Activated CD8-positive, alpha-beta T cell treated with anti-CD3 and anti-CD28 coated beads, Interleukin-2, amount 10 ng/mL, durations not matched to agents 7 days and 5 days (primary cell): ENCODE measurements at regions not wholly inside any gene's neighbourhood (a gene's known extent, or its start where the extent isn't known, plus 50 kb on each side); places are given as distances from the start of the nearest gene placed in this dataset.
"Not testable (repeated sequence)": the region's sequence is repeated elsewhere in the genome, so short reads cannot be mapped to it uniquely, and the experiment has no call there.

Source experiments
- ATAC-seq: fragments of 150-1000 bp; cut with Tn5 transposase; one replicate; pipeline ENCODE4 v1.10.0; 2021; ENCODE audit warnings: moderate library complexity
- CTCF ChIA-PET: fragments of 350-600 bp; sonication (Branson Sonifier 250); formaldehyde crosslinking; loops from one replicate; lab custom pipeline; 2021; ENCODE audit warnings: antibody characterized with exemption; lab: Charles Lee
- POLR2A ChIA-PET: fragments of 350-600 bp; sonication (Branson Sonifier 250); formaldehyde crosslinking; loops from one replicate; lab custom pipeline; 2021; ENCODE audit warnings: antibody characterized with exemption; lab: Charles Lee
- DNase-seq: peaks from one replicate; pipeline ENCODE4 v3.0.0-alpha.2; 2020
- H3K27ac Mint-ChIP-seq: one replicate; pipeline ENCODE4 v1.8.0; 2021; ENCODE audit warnings: mild to moderate bottlenecking, mixed read lengths
- H3K27me3 Mint-ChIP-seq: one replicate; pipeline ENCODE4 v1.8.0; 2021; ENCODE audit warnings: low read depth, mixed read lengths
- H3K36me3 Mint-ChIP-seq: one replicate; pipeline ENCODE4 v1.8.0; 2021; ENCODE audit warnings: low read depth, mixed read lengths
- H3K4me1 Mint-ChIP-seq: one replicate; pipeline ENCODE4 v1.8.0; 2021; ENCODE audit warnings: low read depth, mixed read lengths
- H3K4me3 Mint-ChIP-seq: one replicate; pipeline ENCODE4 v1.8.0; 2021; ENCODE audit warnings: mild to moderate bottlenecking, mixed read lengths
- H3K9me3 Mint-ChIP-seq: one replicate; pipeline ENCODE4 v1.8.0; 2022; ENCODE audit warnings: mixed read lengths; ENCODE audit not compliant: insufficient read depth

DNA sequence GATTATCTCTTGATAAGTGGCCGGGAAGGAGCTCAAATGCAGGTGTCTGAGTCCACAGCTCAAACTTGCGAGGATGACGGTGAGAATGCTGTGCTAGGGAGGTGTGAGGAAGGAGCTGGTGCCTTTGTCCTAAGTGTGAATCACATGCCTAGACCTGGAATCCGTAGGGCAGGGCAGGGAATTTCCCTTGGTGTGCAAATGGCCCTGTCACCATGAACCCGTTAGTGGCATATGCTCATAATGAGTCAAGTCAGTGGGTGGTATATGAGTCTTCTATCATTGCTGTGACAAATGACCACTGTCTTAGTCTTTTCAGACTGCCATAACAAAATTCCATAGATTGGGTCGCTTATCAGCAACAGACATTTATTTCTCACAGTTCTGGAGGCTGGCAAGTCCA, 163.1 kb upstream of the NBPF12 start:
- CTCF ChIA-PET, H3K4me3 Mint-ChIP-seq, H3K36me3 Mint-ChIP-seq, H3K9me3 Mint-ChIP-seq, H3K27ac Mint-ChIP-seq, H3K4me1 Mint-ChIP-seq, ATAC-seq, H3K27me3 Mint-ChIP-seq, POLR2A ChIA-PET, DNase-seq: not testable (repeated sequence)

DNA sequence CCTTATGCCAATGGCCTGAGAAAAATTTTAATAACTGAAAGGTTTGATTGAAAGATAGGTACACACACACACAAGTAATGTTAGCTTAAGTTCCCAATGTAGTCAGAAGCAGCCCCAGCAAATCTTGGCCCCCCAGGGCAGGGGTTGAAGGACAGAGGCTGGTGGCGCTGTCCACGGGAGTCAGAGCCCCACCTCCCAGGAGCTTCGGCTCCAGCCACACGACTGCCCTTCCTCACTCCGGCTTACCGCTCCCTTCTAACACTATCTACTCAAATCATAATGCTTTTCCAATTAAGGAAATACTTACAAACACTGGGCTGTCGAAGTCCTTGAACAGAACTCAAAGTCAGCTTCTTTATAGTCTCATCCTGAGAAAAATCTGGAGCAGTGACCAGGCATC, 163.9 kb upstream of the NBPF12 start:
- H3K27me3 Mint-ChIP-seq, H3K9me3 Mint-ChIP-seq, H3K27ac Mint-ChIP-seq, H3K4me3 Mint-ChIP-seq, ATAC-seq, H3K36me3 Mint-ChIP-seq, DNase-seq, CTCF ChIA-PET, H3K4me1 Mint-ChIP-seq, POLR2A ChIA-PET: not testable (repeated sequence)

DNA sequence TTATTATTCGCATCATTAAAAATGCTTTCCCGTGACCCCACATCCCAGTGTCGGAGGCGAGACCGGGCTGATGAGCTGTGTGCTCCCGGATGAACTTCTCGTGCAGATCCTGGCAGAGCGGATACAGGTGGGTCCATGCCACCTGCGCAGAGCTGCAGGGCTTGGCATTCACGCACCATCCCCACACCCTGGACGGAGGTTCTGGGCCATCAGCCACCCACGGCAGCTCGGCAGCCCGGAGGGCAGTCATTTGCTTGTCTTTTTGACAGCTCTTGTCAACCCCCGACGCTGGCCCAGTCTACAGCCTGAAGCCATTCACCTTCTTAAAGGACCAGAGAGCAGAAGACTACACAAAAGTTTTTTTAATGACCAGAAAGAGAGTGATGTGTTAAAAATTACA, 166.7 kb upstream of the NBPF12 start:
- CTCF ChIA-PET, DNase-seq, H3K4me1 Mint-ChIP-seq: not testable (repeated sequence)

DNA sequence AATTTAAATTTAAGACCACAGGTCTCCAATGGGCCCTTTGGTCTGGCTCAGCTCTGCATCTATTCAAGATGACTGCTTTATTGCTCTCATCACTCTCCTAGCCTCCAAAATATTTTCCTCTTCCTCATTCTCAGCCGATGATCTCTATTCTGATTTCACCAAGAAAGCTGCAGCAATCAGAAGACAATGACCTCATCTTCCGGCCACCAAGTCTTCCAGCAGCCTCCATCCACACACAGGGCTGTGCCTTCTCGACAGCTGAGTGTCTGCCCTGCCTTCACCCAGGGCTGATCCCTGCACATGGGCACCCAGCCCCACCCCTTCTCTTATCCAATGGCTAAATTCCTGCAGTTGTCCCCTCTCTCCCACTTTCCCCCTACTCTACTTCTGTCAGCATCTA, 167.1 kb upstream of the NBPF12 start:
- ATAC-seq, DNase-seq, H3K9me3 Mint-ChIP-seq, H3K4me3 Mint-ChIP-seq, POLR2A ChIA-PET, H3K4me1 Mint-ChIP-seq, CTCF ChIA-PET, H3K27ac Mint-ChIP-seq, H3K36me3 Mint-ChIP-seq, H3K27me3 Mint-ChIP-seq: not testable (repeated sequence)

More for the DNA sequence above, 166.7 kb upstream of the NBPF12 start:
- POLR2A ChIA-PET, H3K4me3 Mint-ChIP-seq, H3K36me3 Mint-ChIP-seq, H3K9me3 Mint-ChIP-seq, H3K27ac Mint-ChIP-seq, ATAC-seq, H3K27me3 Mint-ChIP-seq: not testable (repeated sequence)

DNA sequence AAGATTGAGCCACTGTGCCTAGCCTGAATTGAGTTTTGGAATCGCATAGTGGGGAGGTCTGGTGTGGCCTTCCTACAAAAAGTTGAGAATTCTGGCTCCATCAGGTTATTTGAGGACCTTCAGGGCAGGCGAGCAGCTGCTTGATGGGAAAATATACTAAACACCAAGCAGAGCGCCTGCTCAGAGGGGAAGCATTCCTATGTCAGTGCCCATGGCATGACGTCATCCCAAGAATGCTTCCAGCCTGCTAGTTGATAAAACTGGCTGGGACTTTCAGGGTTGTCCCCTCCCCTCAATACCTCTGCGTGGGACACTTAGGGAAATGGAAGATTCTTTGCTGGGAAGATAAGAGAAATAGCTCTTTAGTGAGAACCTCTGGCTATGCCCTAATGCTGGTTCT, 174.9 kb upstream of the NBPF12 start:
- ATAC-seq, POLR2A ChIA-PET, CTCF ChIA-PET: not testable (repeated sequence)

DNA sequence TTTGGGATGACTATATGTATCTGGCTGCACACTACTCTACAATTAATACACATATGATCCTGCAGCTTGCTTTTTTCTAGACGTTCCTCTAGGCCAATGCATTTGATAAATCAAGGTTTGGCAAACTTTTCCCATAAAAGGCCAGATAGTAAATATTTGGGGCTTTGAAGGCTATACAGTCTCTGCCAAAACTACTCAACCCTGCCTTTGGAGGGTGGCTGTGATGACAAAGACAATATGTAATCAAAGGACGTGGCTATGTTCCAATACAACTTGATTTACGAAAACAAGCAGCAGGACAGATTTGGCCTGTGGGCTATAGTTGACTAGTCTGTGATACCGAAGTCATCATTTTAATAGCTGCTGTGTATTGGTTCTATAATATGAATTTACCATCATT, 181.3 kb upstream of the NBPF12 start:
- H3K4me1 Mint-ChIP-seq, H3K36me3 Mint-ChIP-seq, ATAC-seq, H3K4me3 Mint-ChIP-seq, H3K27me3 Mint-ChIP-seq, POLR2A ChIA-PET, H3K9me3 Mint-ChIP-seq, H3K27ac Mint-ChIP-seq, DNase-seq, CTCF ChIA-PET: not testable (repeated sequence)

More for the DNA sequence above, 174.9 kb upstream of the NBPF12 start:
- H3K27me3 Mint-ChIP-seq, H3K4me1 Mint-ChIP-seq, H3K36me3 Mint-ChIP-seq, H3K4me3 Mint-ChIP-seq, H3K9me3 Mint-ChIP-seq, H3K27ac Mint-ChIP-seq, DNase-seq: not testable (repeated sequence)

DNA sequence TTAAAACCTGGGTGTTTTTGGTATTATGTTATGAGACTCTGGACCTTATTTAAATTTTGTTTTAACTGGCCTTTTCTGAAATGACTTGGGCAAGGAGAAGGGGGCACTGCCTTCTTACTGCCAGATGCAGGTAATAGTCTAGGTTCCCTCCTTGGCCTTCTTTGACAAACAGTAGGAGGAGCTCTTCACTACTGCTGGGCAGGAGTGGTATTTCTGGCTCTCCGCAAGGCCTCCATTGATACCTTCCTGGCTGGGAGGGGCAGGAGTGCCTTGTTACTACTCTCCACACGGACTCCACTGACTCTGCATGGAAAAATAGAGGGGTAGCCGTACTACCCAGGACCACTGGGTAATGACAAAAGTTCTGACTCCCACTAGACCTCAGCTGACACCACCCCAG, 189.4 kb upstream of the NBPF12 start:
- H3K9me3 Mint-ChIP-seq, H3K4me1 Mint-ChIP-seq, CTCF ChIA-PET, POLR2A ChIA-PET, H3K27ac Mint-ChIP-seq, DNase-seq, H3K4me3 Mint-ChIP-seq, ATAC-seq, H3K27me3 Mint-ChIP-seq, H3K36me3 Mint-ChIP-seq: not testable (repeated sequence)

DNA sequence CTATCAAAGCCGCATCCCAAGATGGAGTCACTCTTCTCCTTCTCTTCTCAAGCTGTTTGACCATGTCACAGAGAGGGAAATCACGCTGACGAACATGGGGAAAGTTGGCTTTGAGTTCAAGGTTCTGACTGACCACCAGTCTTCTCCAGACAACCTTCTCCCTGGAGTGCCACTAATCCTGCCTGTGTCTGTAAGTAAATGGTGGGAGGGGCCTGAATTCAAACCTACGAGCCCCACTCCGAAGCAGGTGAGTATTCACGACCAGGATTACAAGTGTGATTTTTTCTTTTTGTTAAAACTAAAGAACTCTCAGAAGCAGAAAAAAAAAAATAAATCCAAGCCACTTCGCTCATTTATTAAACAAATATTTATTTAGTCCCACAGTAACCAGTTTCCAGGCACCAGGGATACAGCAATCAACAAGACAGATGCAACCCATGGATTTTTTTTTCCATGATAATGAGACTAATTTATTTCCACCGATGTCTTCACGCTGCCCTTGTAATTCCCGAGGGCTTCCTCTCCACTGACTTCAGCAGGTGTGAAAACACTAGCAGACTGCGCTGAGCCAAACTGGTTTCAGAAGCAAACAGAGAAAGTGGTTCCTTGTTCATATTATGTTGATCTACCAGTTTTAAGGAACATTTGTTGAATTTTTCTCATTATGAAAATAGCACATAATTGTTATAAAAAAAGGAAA, 206.0 kb upstream of the NBPF12 start:
- H3K27ac Mint-ChIP-seq, H3K4me1 Mint-ChIP-seq, POLR2A ChIA-PET, ATAC-seq, CTCF ChIA-PET, H3K9me3 Mint-ChIP-seq, DNase-seq, H3K27me3 Mint-ChIP-seq, H3K4me3 Mint-ChIP-seq, H3K36me3 Mint-ChIP-seq: not testable (repeated sequence)

DNA sequence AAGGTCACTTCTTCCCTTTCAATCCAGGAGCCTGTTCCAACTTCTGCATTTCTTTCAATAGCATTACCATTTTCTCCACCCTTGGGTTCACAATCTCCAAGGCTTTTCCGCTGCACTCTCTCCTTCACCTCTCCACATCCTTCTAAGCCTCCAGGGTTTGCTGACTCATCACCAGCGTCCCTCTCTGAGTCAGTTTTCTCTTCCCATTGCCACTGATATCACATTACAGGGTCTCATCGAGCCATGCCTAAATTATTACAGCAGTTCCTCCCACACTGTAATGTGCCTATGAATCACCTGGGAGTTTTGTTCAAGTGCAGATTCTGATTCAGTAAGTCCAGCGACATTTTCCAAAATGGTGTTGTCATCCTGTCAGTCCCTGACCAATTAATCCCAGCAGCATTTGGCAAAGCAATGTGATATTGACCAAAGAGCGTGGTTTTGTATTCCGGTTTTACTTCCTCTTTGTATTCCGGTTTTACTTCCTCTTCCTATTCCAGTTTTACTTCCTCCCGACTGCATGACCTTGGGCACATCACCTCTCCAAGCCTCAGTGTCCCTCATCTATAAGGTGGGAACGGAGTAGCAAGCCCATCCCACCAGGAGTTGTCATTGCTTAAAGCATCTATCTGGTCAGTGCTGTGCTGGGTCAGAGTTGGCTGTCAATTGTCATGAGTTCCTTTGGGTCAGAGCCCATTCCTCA, 208.3 kb upstream of the NBPF12 start:
- ATAC-seq, DNase-seq, H3K4me1 Mint-ChIP-seq, H3K36me3 Mint-ChIP-seq, H3K27me3 Mint-ChIP-seq, POLR2A ChIA-PET, H3K4me3 Mint-ChIP-seq, H3K27ac Mint-ChIP-seq, H3K9me3 Mint-ChIP-seq, CTCF ChIA-PET: not testable (repeated sequence)

DNA sequence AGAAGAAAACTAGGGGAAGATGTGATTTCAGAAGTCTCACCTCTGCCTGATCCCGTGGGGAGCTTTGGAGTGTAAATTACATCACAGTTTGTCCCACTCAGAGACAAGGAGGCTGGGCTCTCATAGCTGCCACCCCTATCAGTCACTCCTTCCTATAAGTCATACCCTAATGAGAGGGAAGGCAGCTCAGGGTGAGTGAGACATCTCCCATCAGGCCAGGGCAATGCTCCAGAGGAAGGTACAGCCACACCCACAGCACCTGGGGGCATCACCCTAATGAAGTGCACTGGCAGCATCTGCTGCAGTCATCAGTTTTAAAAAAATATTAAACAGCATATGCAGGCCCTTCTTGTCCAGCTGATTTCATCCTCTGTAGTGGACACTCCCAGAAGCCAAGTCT, 223.1 kb upstream of the NBPF12 start:
- POLR2A ChIA-PET, DNase-seq, H3K27me3 Mint-ChIP-seq: not testable (repeated sequence)

DNA sequence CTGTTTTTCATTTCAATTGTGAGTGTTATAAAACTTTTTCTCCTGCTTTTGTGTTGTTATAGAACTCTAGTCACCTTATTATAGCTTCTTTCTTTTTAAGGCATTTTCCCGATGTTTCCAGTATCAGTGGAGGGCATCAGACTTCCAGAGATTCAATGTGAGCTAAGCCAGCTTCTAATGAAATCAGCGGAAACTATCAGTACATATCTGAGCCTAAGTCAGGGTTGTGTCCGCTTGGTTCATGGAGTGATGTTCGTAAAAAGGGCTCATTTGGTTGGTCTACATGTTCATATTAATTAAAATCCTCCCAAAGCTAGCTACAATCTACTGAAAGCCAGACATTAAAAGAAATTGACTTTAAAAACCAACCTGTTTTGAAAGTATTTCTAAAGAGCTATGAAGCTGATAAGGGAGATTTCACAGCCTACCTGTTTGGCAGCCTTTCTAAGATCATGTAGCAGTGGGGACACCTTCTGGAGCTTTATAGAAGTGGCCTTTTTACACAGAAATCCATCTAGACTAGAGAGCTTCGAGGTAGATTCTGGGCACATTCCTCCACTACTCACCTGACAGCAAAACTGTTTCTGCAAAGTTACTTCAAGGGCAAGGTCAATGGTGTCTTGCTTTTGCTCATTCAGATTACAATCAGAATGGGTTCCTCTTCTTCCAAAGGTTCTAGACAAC, 227.1 kb upstream of the NBPF12 start:
- CTCF ChIA-PET, H3K27me3 Mint-ChIP-seq, H3K4me3 Mint-ChIP-seq, H3K36me3 Mint-ChIP-seq, H3K9me3 Mint-ChIP-seq, H3K27ac Mint-ChIP-seq, H3K4me1 Mint-ChIP-seq, POLR2A ChIA-PET: not testable (repeated sequence)
- ATAC-seq (peak; percentile 64), DNase-seq (peak; percentile 34)

More for the DNA sequence above, 223.1 kb upstream of the NBPF12 start:
- ATAC-seq, H3K9me3 Mint-ChIP-seq, H3K4me3 Mint-ChIP-seq, H3K27ac Mint-ChIP-seq, CTCF ChIA-PET, H3K36me3 Mint-ChIP-seq, H3K4me1 Mint-ChIP-seq: not testable (repeated sequence)

DNA sequence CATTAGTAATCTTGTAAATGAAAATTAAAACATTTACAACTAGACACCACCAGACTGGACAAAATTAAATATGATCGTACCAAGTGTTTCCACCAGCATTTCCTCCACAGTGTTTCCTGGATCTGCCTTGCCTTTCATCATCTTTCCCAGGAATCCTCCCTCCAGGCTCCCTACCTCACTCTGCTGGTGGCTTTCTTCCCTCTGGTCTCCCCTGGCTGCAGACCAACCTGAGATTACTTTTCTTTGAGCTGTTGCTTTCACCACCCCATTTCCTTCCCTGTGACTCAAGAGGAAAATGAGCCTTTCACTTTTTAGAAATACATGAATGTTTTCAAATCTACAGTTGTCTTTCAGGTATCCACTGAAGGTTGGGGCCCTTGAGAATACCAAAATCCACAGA, 228.8 kb upstream of the NBPF12 start:
- H3K9me3 Mint-ChIP-seq, H3K4me3 Mint-ChIP-seq, ATAC-seq, POLR2A ChIA-PET, H3K27me3 Mint-ChIP-seq, DNase-seq, CTCF ChIA-PET, H3K36me3 Mint-ChIP-seq, H3K27ac Mint-ChIP-seq, H3K4me1 Mint-ChIP-seq: not testable (repeated sequence)
